ENCODE measurements at regions not wholly inside any gene's neighbourhood (a gene's known extent, or its start where the extent isn't known, plus 50 kb on each side); places are given as distances from the start of the nearest gene placed in this dataset.

DNA sequence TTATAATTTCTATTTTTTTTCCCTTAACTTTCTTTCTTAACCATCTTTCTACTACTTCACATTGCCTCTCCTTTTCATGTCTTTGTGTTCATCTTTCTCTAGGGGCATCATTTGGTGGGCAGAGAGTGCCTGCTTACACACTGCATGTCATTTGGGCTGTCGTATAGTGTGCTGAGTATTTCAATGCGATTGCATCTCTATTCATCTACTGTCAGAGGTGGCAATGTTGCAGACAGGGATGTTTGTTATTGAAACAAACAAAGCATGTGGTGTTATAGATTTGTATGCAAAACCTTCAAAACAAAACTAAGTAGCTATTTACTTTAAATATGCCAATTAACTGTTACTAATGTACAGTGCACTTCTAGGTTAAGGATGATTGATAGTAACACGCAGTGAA is 141.1 kb upstream of the MEF2C start:
- ChIA-PET POLR2A (no interaction called here), CTCF (interaction anchor here (1.2 kb wide), 1 partner anchor 10 kb away, joined by 3 read pairs; no protein-coding TSS in a partner anchor)
- no peaks in the 10 kb centered on the region for H3K36me3 ChIP-seq (ENCODE audit: control insufficient read depth in 2 of 2, extremely low read depth in 1 of 2, insufficient read depth in 2 of 2, low read length in 2 of 2)
- intact Hi-C loops (cut with micrococcal nuclease), result no loop called here
- no TSS peak for BruUV-seq (replicated peaks)
- no peaks in the 10 kb centered on the region for H4K20me1 ChIP-seq (replicated peaks; ENCODE audit: control insufficient read depth, extremely low read depth, insufficient read depth, low read length)
- FAIRE-seq (no peak), DNase-seq (ENCODE audit: low read depth, low spot score) (no peak)
- H3K9me3 ChIP-seq (replicated peaks; ENCODE audit: control insufficient read depth, insufficient read depth, low read length), result no peaks in the 10 kb centered on the region
- TF ChIP-seq GATA2 (IDR thresholded peaks at IDR 0.05; ENCODE audit: insufficient read depth, insufficient read length, low read depth, low read length) (no peak), JUN (IDR thresholded peaks at IDR 0.05; ENCODE audit: borderline replicate concordance, insufficient read depth, insufficient read length, low read depth) (no peak), FOS (IDR thresholded peaks at IDR 0.05; ENCODE audit: borderline replicate concordance, insufficient read depth, low read length) (no peak), POLR2A (IDR thresholded peaks at IDR 0.05; ENCODE audit: low read depth, low read length) (no peak)
- H3K4me1 ChIP-seq (ENCODE audit: control insufficient read depth, extremely low read depth, insufficient read depth, low read length), result no peaks in the 10 kb centered on the region
- no peak overlapping the region for H3K27ac ChIP-seq (ENCODE audit: insufficient read depth, low read depth, low read length)
- no peak overlapping the region for H2AFZ ChIP-seq (ENCODE audit: low read depth, low read length)
- H3K79me2 ChIP-seq (ENCODE audit: control insufficient read depth, insufficient read depth, low read length), result no peaks in the 10 kb centered on the region
- H3K4me3 ChIP-seq (replicated peaks in 1 of 3; ENCODE audit: insufficient read depth in 1 of 3, low read depth in 1 of 3, low read length in 3 of 3), result no peak overlapping the region
- dilution Hi-C loops (cut with MboI; ENCODE audit: extremely low pct_ligation_motif_present, low sequenced_read_pairs), result no loop called here
- no peaks in the 10 kb centered on the region for H3K9me1 ChIP-seq (replicated peaks; ENCODE audit: control insufficient read depth, extremely low read depth, insufficient read depth, low read length)
- no peaks in the 10 kb centered on the region for H3K27me3 ChIP-seq (ENCODE audit: control insufficient read depth in 2 of 2, insufficient read depth in 2 of 2, low read length in 2 of 2)
- H3K9ac ChIP-seq (replicated peaks; ENCODE audit: extremely low read depth, insufficient read depth, low read length), result no peak overlapping the region
- H3K4me2 ChIP-seq (ENCODE audit: insufficient read depth, low read length), result no peak overlapping the region

GRCh38 chr5:89020926-89021610 is 138.1 kb upstream of the MEF2C start:
- no peaks in the 10 kb centered on the region for H3K4me1 ChIP-seq (ENCODE audit: control insufficient read depth, extremely low read depth, insufficient read depth, low read length)
- H3K9ac ChIP-seq (replicated peaks; ENCODE audit: extremely low read depth, insufficient read depth, low read length), result no peak overlapping the region
- H3K36me3 ChIP-seq (ENCODE audit: control insufficient read depth in 2 of 2, extremely low read depth in 1 of 2, insufficient read depth in 2 of 2, low read length in 2 of 2), result no peaks in the 10 kb centered on the region
- no peaks in the 10 kb centered on the region for H3K9me1 ChIP-seq (replicated peaks; ENCODE audit: control insufficient read depth, extremely low read depth, insufficient read depth, low read length)
- no peak overlapping the region for H3K4me2 ChIP-seq (ENCODE audit: insufficient read depth, low read length)
- no peak for FAIRE-seq
- CTCF ChIA-PET, result interaction anchor here (0.8 to 1.0 kb wide), 2 partner anchors 22 to 293 kb away, joined by 3 read pairs; no protein-coding TSS in a partner anchor
- H2AFZ ChIP-seq (ENCODE audit: low read depth, low read length), result no peak overlapping the region
- no TSS peak for BruUV-seq (replicated peaks)
- H3K9me3 ChIP-seq (replicated peaks; ENCODE audit: control insufficient read depth, insufficient read depth, low read length), result no peaks in the 10 kb centered on the region
- no peaks in the 10 kb centered on the region for H3K79me2 ChIP-seq (ENCODE audit: control insufficient read depth, insufficient read depth, low read length)
- no peaks in the 10 kb centered on the region for H4K20me1 ChIP-seq (replicated peaks; ENCODE audit: control insufficient read depth, extremely low read depth, insufficient read depth, low read length)
- no peak overlapping the region for H3K4me3 ChIP-seq (replicated peaks in 1 of 3; ENCODE audit: insufficient read depth in 1 of 3, low read depth in 1 of 3, low read length in 3 of 3)
- intact Hi-C loops (cut with micrococcal nuclease) (no loop called here), dilution Hi-C loops (cut with MboI; ENCODE audit: extremely low pct_ligation_motif_present, low sequenced_read_pairs) (no loop called here)
- no peak overlapping the region for H3K27ac ChIP-seq (ENCODE audit: insufficient read depth, low read depth, low read length)
- POLR2A ChIA-PET, result no interaction called here
- DNase-seq (ENCODE audit: low read depth, low spot score), result no peak
- no peaks in the 10 kb centered on the region for H3K27me3 ChIP-seq (ENCODE audit: control insufficient read depth in 2 of 2, insufficient read depth in 2 of 2, low read length in 2 of 2)
- TF ChIP-seq GATA2 (IDR thresholded peaks at IDR 0.05; ENCODE audit: insufficient read depth, insufficient read length, low read depth, low read length), result no peak
- no peak for TF ChIP-seq MYC (IDR thresholded peaks at IDR 0.05; ENCODE audit: low read depth, low read length)
- TF ChIP-seq, protein P1, sequence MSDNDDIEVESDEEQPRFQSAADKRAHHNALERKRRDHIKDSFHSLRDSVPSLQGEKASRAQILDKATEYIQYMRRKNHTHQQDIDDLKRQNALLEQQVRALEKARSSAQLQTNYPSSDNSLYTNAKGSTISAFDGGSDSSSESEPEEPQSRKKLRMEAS (IDR thresholded peaks at IDR 0.05; ENCODE audit: insufficient read depth, insufficient read length), result no peak
- no peak for TF ChIP-seq JUN (IDR thresholded peaks at IDR 0.05; ENCODE audit: borderline replicate concordance, insufficient read depth, insufficient read length, low read depth)
- TF ChIP-seq POLR2A (IDR thresholded peaks at IDR 0.05; ENCODE audit: low read depth, low read length), result no peak
- TF ChIP-seq EZH2 (IDR thresholded peaks at IDR 0.05; ENCODE audit: borderline replicate concordance, low read depth, low read length, severe bottlenecking), result no peak
- no peak for TF ChIP-seq POLR2AphosphoS5 (IDR thresholded peaks at IDR 0.05; ENCODE audit: insufficient read depth, low read depth, low read length)
- TF ChIP-seq, protein P2, sequence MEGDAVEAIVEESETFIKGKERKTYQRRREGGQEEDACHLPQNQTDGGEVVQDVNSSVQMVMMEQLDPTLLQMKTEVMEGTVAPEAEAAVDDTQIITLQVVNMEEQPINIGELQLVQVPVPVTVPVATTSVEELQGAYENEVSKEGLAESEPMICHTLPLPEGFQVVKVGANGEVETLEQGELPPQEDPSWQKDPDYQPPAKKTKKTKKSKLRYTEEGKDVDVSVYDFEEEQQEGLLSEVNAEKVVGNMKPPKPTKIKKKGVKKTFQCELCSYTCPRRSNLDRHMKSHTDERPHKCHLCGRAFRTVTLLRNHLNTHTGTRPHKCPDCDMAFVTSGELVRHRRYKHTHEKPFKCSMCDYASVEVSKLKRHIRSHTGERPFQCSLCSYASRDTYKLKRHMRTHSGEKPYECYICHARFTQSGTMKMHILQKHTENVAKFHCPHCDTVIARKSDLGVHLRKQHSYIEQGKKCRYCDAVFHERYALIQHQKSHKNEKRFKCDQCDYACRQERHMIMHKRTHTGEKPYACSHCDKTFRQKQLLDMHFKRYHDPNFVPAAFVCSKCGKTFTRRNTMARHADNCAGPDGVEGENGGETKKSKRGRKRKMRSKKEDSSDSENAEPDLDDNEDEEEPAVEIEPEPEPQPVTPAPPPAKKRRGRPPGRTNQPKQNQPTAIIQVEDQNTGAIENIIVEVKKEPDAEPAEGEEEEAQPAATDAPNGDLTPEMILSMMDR (IDR thresholded peaks at IDR 0.05; ENCODE audit: extremely low read depth in 1 of 2, insufficient read depth in 1 of 2, low read depth in 1 of 2, low read length in 2 of 2), result no peak
- TF ChIP-seq FOS (IDR thresholded peaks at IDR 0.05; ENCODE audit: borderline replicate concordance, insufficient read depth, low read length), result no peak

Data from endothelial cell of umbilical vein (primary cell).